ENCODE measurements at regions not wholly inside any gene's neighbourhood (a gene's known extent, or its start where the extent isn't known, plus 50 kb on each side); places are given as distances from the start of the nearest gene placed in this dataset.

DNA sequence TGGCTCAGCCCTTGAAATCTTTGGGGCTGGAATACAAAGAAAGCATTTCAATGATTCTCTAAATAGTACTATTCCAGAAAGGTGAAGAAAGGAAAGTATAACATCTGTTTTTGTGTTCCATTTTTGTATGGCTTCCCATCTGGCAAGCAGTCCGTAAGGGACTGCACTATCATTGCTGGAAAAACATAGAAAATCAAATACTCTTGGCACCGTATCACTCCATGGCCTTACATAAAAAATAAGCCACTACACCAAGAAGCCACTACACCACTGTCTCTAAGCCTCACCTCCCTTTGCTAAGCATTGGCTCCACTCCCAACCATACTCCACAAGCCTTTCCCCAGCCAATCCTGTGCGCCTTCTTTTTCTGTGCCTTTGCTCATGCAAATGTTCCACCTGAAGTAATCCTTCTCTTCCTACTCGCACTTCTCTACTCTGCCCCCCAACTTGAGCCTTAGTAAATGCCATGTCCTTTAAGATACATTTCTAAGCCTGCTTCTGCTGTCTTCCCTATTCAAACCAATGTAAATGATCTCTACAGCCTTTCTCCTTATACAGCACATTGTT lies 454.6 kb upstream of the TUSC1 start:
- TF ChIP-seq, protein P1, sequence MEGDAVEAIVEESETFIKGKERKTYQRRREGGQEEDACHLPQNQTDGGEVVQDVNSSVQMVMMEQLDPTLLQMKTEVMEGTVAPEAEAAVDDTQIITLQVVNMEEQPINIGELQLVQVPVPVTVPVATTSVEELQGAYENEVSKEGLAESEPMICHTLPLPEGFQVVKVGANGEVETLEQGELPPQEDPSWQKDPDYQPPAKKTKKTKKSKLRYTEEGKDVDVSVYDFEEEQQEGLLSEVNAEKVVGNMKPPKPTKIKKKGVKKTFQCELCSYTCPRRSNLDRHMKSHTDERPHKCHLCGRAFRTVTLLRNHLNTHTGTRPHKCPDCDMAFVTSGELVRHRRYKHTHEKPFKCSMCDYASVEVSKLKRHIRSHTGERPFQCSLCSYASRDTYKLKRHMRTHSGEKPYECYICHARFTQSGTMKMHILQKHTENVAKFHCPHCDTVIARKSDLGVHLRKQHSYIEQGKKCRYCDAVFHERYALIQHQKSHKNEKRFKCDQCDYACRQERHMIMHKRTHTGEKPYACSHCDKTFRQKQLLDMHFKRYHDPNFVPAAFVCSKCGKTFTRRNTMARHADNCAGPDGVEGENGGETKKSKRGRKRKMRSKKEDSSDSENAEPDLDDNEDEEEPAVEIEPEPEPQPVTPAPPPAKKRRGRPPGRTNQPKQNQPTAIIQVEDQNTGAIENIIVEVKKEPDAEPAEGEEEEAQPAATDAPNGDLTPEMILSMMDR (IDR thresholded peaks at IDR 0.05; ENCODE audit: control extremely low read depth in 1 of 3, insufficient read depth in 1 of 3, low read depth in 1 of 3, low read length in 3 of 3) = no peak
- TF ChIP-seq, protein P2, sequence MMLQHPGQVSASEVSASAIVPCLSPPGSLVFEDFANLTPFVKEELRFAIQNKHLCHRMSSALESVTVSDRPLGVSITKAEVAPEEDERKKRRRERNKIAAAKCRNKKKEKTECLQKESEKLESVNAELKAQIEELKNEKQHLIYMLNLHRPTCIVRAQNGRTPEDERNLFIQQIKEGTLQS (IDR thresholded peaks at IDR 0.05; ENCODE audit: insufficient read depth, low read depth, low read length) = no peak
- TF ChIP-seq FOSL1 (IDR thresholded peaks at IDR 0.05; ENCODE audit: insufficient read depth, low read depth, low read length) = no peak
- TF ChIP-seq SP1 (IDR thresholded peaks at IDR 0.05; ENCODE audit: low read depth, low read length) = no peak
- no peak for TF ChIP-seq SIN3A (conservative IDR thresholded peaks at IDR 0.05 in 1 of 2, IDR thresholded peaks at IDR 0.05 in 1 of 2; ENCODE audit: low read depth in 1 of 2, low read length in 2 of 2)
- TF ChIP-seq TAF1 (IDR thresholded peaks at IDR 0.05; ENCODE audit: low read depth, low read length) = no peak
- TF ChIP-seq POLR2A (IDR thresholded peaks at IDR 0.05; ENCODE audit: control extremely low read depth in 1 of 2, low read depth in 2 of 2, low read length in 2 of 2) = no peak
- no peak for TF ChIP-seq RNF2 (IDR thresholded peaks at IDR 0.05; ENCODE audit: borderline replicate concordance, low read depth, low read length, missing control alignments, poor library complexity, severe bottlenecking)
- TF ChIP-seq, protein P3, sequence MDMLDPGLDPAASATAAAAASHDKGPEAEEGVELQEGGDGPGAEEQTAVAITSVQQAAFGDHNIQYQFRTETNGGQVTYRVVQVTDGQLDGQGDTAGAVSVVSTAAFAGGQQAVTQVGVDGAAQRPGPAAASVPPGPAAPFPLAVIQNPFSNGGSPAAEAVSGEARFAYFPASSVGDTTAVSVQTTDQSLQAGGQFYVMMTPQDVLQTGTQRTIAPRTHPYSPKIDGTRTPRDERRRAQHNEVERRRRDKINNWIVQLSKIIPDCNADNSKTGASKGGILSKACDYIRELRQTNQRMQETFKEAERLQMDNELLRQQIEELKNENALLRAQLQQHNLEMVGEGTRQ (IDR thresholded peaks at IDR 0.05; ENCODE audit: low read length) = no peak
- no peak for TF ChIP-seq CREB1 (IDR thresholded peaks at IDR 0.05)
- TF ChIP-seq TEAD4 (IDR thresholded peaks at IDR 0.05; ENCODE audit: low read depth, low read length) = no peak
- TF ChIP-seq GTF2F1 (IDR thresholded peaks at IDR 0.05; ENCODE audit: borderline replicate concordance, low read depth, low read length) = no peak
- TF ChIP-seq EZH2 (IDR thresholded peaks at IDR 0.05; ENCODE audit: low read depth, low read length, severe bottlenecking) = no peak
